GM12864 (cell line): ENCODE measurements at regions not wholly inside any gene's neighbourhood (a gene's known extent, or its start where the extent isn't known, plus 50 kb on each side); places are given as distances from the start of the nearest gene placed in this dataset.

Experiments
- DNase-seq: peaks from one replicate; pipeline ENCODE4 v3.0.0-alpha.2; 2011; ENCODE audit warnings: low read depth
- H3K4me3 ChIP-seq: 2 replicates; pipeline ENCODE4 v1.5.1; 2011; ENCODE audit warnings: mild to moderate bottlenecking, low read depth, low read length, control low read depth
- CTCF ChIP-seq: IDR thresholded peaks from 2 replicates; pipeline ENCODE4 v1.5.1; 2011; ENCODE audit warnings: low read depth, mild to moderate bottlenecking, moderate library complexity, low read length, control low read depth, inconsistent platforms; ENCODE audit errors: missing control alignments

- DNase-seq = no peak
- TF ChIP-seq CTCF = no peak
- H3K4me3 ChIP-seq = no peak overlapping the region
These were observed 378.6 kb downstream of the GADD45G start for GRCh38 chr9:89983411-89983810.

- H3K4me3 ChIP-seq = no peak overlapping the region
- DNase-seq = no peak
- no peak for TF ChIP-seq CTCF
These were observed 379.4 kb downstream of the GADD45G start for GRCh38 chr9:89984214-89984613.

- no peak overlapping the region for H3K4me3 ChIP-seq
- no peak for DNase-seq
- no peak for TF ChIP-seq CTCF
These were observed 380.3 kb downstream of the GADD45G start for GRCh38 chr9:89985068-89985467.

- no peak for DNase-seq
- TF ChIP-seq CTCF = no peak
These were observed 381.4 kb downstream of the GADD45G start for GRCh38 chr9:89986190-89986589.

GRCh38 chr9:89988458-89988857 is 383.6 kb downstream of the GADD45G start:
- DNase-seq = no peak
- no peak overlapping the region for H3K4me3 ChIP-seq
- TF ChIP-seq CTCF = no peak

More at GRCh38 chr9:89986190-89986589, 381.4 kb downstream of the GADD45G start:
- H3K4me3 ChIP-seq = no peak overlapping the region

- TF ChIP-seq CTCF = no peak
- no peak overlapping the region for H3K4me3 ChIP-seq
- DNase-seq = no peak
These were observed 386.5 kb downstream of the GADD45G start for GRCh38 chr9:89991204-89991790.
